ENCODE measurements at regions not wholly inside any gene's neighbourhood (a gene's known extent, or its start where the extent isn't known, plus 50 kb on each side); places are given as distances from the start of the nearest gene placed in this dataset.

DNA sequence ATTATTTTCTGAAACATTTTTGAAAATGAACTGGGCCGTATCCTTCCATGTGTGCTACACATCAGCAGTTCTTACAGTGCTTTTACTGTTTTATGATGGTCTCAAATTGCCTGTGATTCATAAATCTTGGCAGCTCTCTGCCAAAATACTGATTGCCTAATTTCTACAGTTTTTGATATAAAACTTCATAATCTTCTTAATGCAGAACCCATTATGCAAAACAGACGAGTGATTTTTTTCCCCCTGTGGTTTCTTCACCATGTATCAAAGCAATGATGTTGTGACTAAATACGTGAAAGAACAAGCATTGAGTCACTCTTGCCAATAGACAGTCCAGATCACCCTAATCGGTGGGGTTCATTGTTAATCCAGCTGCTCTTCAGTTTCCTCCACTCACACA is 156.4 kb upstream of the WDR1 start:
- Histone ChIP-seq H3K27me3 (replicated peaks in 1 of 2; ENCODE audit: control insufficient read depth in 2 of 2, insufficient read depth in 2 of 2, low read length in 1 of 2) (peaks cover 0 to 3% of the 10 kb centered on the region in 2 experiments; a peak in 2 of 4 replicates), H3K4me1 (ENCODE audit: control insufficient read depth, insufficient read depth, low read length) (no peaks in the 10 kb centered on the region)

More for the DNA sequence above, 156.4 kb upstream of the WDR1 start:
- H3K9me3 ChIP-seq (replicated peaks; ENCODE audit: control insufficient read depth, insufficient read depth, low read length), result no peaks in the 10 kb centered on the region
- no peak overlapping the region for H3K27ac ChIP-seq (ENCODE audit: control insufficient read depth, insufficient read depth)
- FAIRE-seq, result no peak
- in situ Hi-C loops (cut with MboI) (no loop called here), intact Hi-C loops (cut with micrococcal nuclease; ENCODE audit: unreplicated experiment) (no loop called here)
- ChIA-PET POLR2A (no interaction called here), SMC1A (ENCODE audit: uncharacterized antibody, unreplicated experiment) (no interaction called here), RAD21 (ENCODE audit: unreplicated experiment) (no interaction called here), CTCF (no interaction called here)
- no TSS peak for BruUV-seq (replicated peaks)
- H3K79me2 ChIP-seq (ENCODE audit: control insufficient read depth, insufficient read depth, low read length), result no peaks in the 10 kb centered on the region
- WGBS (ENCODE audit: insufficient coverage, insufficient replicate concordance, low lambda C conversion rate, missing lambda C conversion rate), result 9% methylated on average over 4 of the region's 4 CpGs
- TF ChIP-seq, protein P1, sequence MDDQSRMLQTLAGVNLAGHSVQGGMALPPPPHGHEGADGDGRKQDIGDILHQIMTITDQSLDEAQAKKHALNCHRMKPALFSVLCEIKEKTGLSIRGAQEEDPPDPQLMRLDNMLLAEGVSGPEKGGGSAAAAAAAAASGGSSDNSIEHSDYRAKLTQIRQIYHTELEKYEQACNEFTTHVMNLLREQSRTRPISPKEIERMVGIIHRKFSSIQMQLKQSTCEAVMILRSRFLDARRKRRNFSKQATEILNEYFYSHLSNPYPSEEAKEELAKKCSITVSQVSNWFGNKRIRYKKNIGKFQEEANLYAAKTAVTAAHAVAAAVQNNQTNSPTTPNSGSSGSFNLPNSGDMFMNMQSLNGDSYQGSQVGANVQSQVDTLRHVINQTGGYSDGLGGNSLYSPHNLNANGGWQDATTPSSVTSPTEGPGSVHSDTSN (IDR thresholded peaks at IDR 0.05; ENCODE audit: insufficient replicate concordance, low read depth, low read length), result no peak
- TF ChIP-seq HDAC6 (IDR thresholded peaks at IDR 0.05; ENCODE audit: unreplicated experiment), result no peak
- no peak for TF ChIP-seq RAD21 (IDR thresholded peaks at IDR 0.05; ENCODE audit: insufficient read depth, low read depth, low read length)
- TF ChIP-seq RAD51 (IDR thresholded peaks at IDR 0.05), result no peak
- no peak for TF ChIP-seq KDM1A (IDR thresholded peaks at IDR 0.05; ENCODE audit: borderline replicate concordance)
- no peak for TF ChIP-seq STAT1 (conservative IDR thresholded peaks at IDR 0.05)
- TF ChIP-seq, protein P2, sequence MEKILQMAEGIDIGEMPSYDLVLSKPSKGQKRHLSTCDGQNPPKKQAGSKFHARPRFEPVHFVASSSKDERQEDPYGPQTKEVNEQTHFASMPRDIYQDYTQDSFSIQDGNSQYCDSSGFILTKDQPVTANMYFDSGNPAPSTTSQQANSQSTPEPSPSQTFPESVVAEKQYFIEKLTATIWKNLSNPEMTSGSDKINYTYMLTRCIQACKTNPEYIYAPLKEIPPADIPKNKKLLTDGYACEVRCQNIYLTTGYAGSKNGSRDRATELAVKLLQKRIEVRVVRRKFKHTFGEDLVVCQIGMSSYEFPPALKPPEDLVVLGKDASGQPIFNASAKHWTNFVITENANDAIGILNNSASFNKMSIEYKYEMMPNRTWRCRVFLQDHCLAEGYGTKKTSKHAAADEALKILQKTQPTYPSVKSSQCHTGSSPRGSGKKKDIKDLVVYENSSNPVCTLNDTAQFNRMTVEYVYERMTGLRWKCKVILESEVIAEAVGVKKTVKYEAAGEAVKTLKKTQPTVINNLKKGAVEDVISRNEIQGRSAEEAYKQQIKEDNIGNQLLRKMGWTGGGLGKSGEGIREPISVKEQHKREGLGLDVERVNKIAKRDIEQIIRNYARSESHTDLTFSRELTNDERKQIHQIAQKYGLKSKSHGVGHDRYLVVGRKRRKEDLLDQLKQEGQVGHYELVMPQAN (conservative IDR thresholded peaks at IDR 0.05), result no peak
- no peak for TF ChIP-seq MXI1 (IDR thresholded peaks at IDR 0.05; ENCODE audit: low read depth, low read length)
- TF ChIP-seq, protein P3, sequence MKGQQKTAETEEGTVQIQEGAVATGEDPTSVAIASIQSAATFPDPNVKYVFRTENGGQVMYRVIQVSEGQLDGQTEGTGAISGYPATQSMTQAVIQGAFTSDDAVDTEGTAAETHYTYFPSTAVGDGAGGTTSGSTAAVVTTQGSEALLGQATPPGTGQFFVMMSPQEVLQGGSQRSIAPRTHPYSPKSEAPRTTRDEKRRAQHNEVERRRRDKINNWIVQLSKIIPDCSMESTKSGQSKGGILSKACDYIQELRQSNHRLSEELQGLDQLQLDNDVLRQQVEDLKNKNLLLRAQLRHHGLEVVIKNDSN (IDR thresholded peaks at IDR 0.05; ENCODE audit: borderline replicate concordance, extremely low read length, insufficient read depth, low read depth, low read length), result no peak
- TF ChIP-seq POLR2AphosphoS5 (IDR thresholded peaks at IDR 0.05; ENCODE audit: low read length), result no peak
- no peak for TF ChIP-seq RBBP5 (conservative IDR thresholded peaks at IDR 0.05)
- no peak for TF ChIP-seq CHD1 (IDR thresholded peaks at IDR 0.05; ENCODE audit: low read depth, low read length)
- no peaks in the 10 kb centered on the region for H3K36me3 ChIP-seq (ENCODE audit: control insufficient read depth in 2 of 2, insufficient read depth in 2 of 2, low read length in 1 of 2)
- no peak overlapping the region for H3K4me3 ChIP-seq
- H3K4me2 ChIP-seq (ENCODE audit: control insufficient read depth, insufficient read depth), result no peak overlapping the region
- no peak for ATAC-seq
- no peak overlapping the region for H3K9ac ChIP-seq (ENCODE audit: control insufficient read depth, insufficient read depth, low read length)
- no peak overlapping the region for H2AFZ ChIP-seq (ENCODE audit: control insufficient read depth, low read depth, low read length)
- H4K20me1 ChIP-seq (ENCODE audit: control insufficient read depth, insufficient read depth), result no peaks in the 10 kb centered on the region
- DNase-seq (ENCODE audit: low read depth, low spot score), result no peak
